OCI-LY3 (cell line): ENCODE measurements at regions not wholly inside any gene's neighbourhood (a gene's known extent, or its start where the extent isn't known, plus 50 kb on each side); places are given as distances from the start of the nearest gene placed in this dataset.

ENCODE experiments used
- H2AFZ ChIP-seq: fragments of 200-600, 300-600 bp; shearing (Covaris generic); 2 replicates; pipeline ENCODE4 v1.6.0; 2014; ENCODE audit warnings: antibody characterized with exemption, low read depth, low read length
- H3K27ac ChIP-seq: fragments of 200-600, 300-600 bp; sonication (generic); 2 replicates; pipeline ENCODE4 v1.5.1; 2014; ENCODE audit warnings: mild to moderate bottlenecking, low read length, moderate library complexity, mixed read lengths
- H3K27me3 ChIP-seq: fragments of 200-600, 300-600 bp; sonication (generic); 2 replicates; pipeline ENCODE4 v1.6.1; 2014; ENCODE audit warnings: low read depth, low read length, mixed read lengths
- H3K36me3 ChIP-seq: fragments of 200-600, 300-600 bp; sonication (generic); replicated peaks from 2 replicates; pipeline ENCODE3; 2014; ENCODE audit warnings: low read depth, low read length, mixed read lengths
- H3K4me1 ChIP-seq: fragments of 300-600, 200-600 bp; sonication (generic); 2 replicates; pipeline ENCODE4 v1.6.1; 2014; ENCODE audit warnings: low read length, mixed read lengths
- H3K4me2 ChIP-seq: fragments of 200-600, 300-600 bp; sonication (generic); 2 replicates; pipeline ENCODE4 v1.6.1; 2014; ENCODE audit warnings: low read length, mixed read lengths
- H3K4me3 ChIP-seq: fragments of 300-600, 200-600 bp; sonication (generic); 2 replicates; pipeline ENCODE4 v1.5.1; 2014; ENCODE audit warnings: antibody characterized with exemption, mild to moderate bottlenecking, low read length, moderate library complexity
- H3K79me2 ChIP-seq: fragments of 300-600, 200-600 bp; shearing (Covaris generic); 2 replicates; pipeline ENCODE4 v1.6.1; 2014; ENCODE audit warnings: mild to moderate bottlenecking, low read length, mixed read lengths
- H3K9ac ChIP-seq: fragments of 300-600, 200-600 bp; shearing (Covaris generic); 2 replicates; pipeline ENCODE4 v1.6.0; 2014; ENCODE audit warnings: mild to moderate bottlenecking, low read length, moderate library complexity
- H3K9me3 ChIP-seq: fragments of 200-600, 300-600 bp; shearing (Covaris generic); 2 replicates; pipeline ENCODE4 v1.6.1; 2014; ENCODE audit warnings: low read length, mixed read lengths; ENCODE audit not compliant: insufficient read depth
- H4K20me1 ChIP-seq: fragments of 200-600, 300-600 bp; sonication (generic); 2 replicates; pipeline ENCODE4 v1.6.1; 2016; ENCODE audit warnings: low read length, mixed read lengths; ENCODE audit not compliant: insufficient read depth
- EZH2phosphoT487 ChIP-seq: fragments of 200-600 bp; shearing (Covaris generic); IDR thresholded peaks from 2 replicates; pipeline ENCODE4 v1.6.1; 2018; ENCODE audit warnings: antibody characterized with exemption, mixed run types, low read depth
- TF ChIP-seq, protein P1 (sequence below): fragments of 200-600, 300-600 bp; sonication (generic); IDR thresholded peaks from 2 replicates; pipeline ENCODE4 v1.5.1; 2014; ENCODE audit warnings: antibody characterized with exemption, low read length, low read depth

DNA sequence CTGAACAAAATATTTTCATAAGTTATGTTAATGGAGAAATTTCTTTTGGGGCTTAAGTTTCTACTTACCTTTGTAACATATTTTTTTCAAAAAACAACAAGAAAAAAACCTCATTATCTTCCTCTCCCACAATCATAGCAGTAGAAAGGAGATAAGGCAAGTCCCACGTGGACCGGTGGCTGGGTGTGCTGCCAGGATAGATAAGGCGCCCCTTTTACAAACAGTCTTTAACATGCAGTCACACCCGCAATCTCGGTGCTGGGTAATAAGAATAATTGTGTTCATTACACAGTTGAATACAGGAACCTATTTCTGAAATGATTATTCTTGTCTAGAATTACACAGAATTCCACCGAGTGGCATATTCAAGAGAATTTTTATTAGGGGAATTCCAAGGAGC lies 1202.3 kb downstream of the UQCRFS1 start:
- Histone ChIP-seq H3K4me2 (no peak overlapping the region), H2AFZ (no peak overlapping the region), H4K20me1 (no peaks in the 10 kb centered on the region)

DNA sequence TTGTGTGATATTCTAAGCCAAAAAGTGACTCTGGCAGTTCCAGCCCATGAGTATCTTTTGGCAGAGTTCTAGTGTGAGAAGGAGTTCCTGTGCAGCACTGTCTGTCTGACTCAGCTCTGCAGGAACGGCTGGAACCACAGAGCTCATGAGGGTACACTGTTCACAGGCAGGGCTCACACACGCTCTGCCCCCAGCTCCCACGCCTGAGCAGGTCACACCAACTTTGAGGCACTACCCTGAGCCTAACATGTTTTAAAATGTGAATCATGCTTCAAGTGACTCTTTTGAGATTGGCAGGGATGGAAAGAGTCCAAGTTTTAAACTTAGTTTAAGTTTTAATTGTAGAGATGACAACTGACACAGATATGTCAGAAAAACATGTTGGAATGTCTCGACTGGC lies 1203.3 kb downstream of the UQCRFS1 start:
- H3K36me3 ChIP-seq: no peaks in the 10 kb centered on the region
- no peaks in the 10 kb centered on the region for H4K20me1 ChIP-seq
- H3K27me3 ChIP-seq: no peaks in the 10 kb centered on the region
- H3K4me1 ChIP-seq: peaks cover 29% of the 10 kb centered on the region
- H3K79me2 ChIP-seq: no peaks in the 10 kb centered on the region
- H3K4me3 ChIP-seq: no peak overlapping the region
- H3K27ac ChIP-seq: no peak overlapping the region
- H3K4me2 ChIP-seq: no peak overlapping the region
- TF ChIP-seq, protein P1, sequence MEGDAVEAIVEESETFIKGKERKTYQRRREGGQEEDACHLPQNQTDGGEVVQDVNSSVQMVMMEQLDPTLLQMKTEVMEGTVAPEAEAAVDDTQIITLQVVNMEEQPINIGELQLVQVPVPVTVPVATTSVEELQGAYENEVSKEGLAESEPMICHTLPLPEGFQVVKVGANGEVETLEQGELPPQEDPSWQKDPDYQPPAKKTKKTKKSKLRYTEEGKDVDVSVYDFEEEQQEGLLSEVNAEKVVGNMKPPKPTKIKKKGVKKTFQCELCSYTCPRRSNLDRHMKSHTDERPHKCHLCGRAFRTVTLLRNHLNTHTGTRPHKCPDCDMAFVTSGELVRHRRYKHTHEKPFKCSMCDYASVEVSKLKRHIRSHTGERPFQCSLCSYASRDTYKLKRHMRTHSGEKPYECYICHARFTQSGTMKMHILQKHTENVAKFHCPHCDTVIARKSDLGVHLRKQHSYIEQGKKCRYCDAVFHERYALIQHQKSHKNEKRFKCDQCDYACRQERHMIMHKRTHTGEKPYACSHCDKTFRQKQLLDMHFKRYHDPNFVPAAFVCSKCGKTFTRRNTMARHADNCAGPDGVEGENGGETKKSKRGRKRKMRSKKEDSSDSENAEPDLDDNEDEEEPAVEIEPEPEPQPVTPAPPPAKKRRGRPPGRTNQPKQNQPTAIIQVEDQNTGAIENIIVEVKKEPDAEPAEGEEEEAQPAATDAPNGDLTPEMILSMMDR: no peak
- no peak for TF ChIP-seq EZH2phosphoT487
- no peak overlapping the region for H3K9ac ChIP-seq
- H3K9me3 ChIP-seq: no peaks in the 10 kb centered on the region
- H2AFZ ChIP-seq: no peak overlapping the region

More for the DNA sequence above, 1202.3 kb downstream of the UQCRFS1 start:
- no peaks in the 10 kb centered on the region for H3K36me3 ChIP-seq
- no peaks in the 10 kb centered on the region for H3K27me3 ChIP-seq
- H3K4me1 ChIP-seq: peaks cover 39% of the 10 kb centered on the region
- TF ChIP-seq, protein P1: no peak
- TF ChIP-seq EZH2phosphoT487: no peak
- H3K9me3 ChIP-seq: no peaks in the 10 kb centered on the region
- H3K27ac ChIP-seq: no peak overlapping the region
- H3K9ac ChIP-seq: no peak overlapping the region
- H3K4me3 ChIP-seq: no peak overlapping the region
- no peaks in the 10 kb centered on the region for H3K79me2 ChIP-seq

DNA sequence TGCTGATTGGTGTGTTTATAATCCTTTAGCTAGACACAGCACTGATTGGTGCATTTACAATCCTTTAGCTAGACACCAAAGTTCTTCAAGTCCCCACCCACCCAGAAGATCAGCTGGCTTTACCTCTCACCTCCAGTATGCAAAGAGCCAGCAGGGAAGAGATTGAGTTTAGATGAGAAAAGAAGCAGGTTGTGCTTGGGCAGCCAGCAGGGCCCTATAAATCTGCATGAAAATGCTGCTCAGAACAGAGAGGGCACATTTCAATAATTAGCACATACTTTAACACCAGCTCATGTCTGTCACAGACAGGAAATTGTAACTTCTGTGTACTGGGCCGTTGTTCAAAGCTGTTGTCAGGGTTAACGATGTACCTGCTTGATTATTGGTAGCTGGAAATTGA lies 1204.3 kb downstream of the UQCRFS1 start:
- Histone ChIP-seq H3K79me2 (no peaks in the 10 kb centered on the region), H3K4me3 (no peak overlapping the region), H3K27me3 (peaks cover 2% of the 10 kb centered on the region; the same call in 1 of the 2 replicates), H3K9me3 (no peaks in the 10 kb centered on the region), H3K4me1 (peaks cover 19% of the 10 kb centered on the region), H4K20me1 (no peaks in the 10 kb centered on the region), H3K36me3 (no peaks in the 10 kb centered on the region), H3K27ac (no peak overlapping the region), H3K4me2 (no peak overlapping the region), H2AFZ (no peak overlapping the region), H3K9ac (no peak overlapping the region)
- TF ChIP-seq EZH2phosphoT487: no peak
- TF ChIP-seq, protein P1: no peak

DNA sequence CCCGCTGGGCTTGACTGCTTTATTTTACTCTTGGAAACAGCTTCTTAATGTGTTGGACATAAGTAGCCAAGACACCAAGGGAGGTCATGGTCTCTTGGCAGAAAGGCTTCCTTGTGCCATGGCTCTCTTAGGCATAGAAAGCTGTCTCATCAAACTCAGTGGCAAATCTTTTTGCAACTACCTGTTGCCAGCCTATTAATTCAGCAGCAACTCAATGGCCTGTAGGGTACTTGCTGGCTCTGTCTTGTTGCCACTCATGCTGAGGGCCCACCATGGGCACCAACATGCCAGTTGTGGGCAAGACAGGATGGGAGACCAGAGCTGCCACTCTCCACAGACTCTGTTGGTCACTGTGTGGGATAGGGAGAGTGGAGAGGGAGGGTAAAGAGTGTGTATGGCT lies 1209.4 kb downstream of the UQCRFS1 start:
- Histone ChIP-seq H3K9ac (no peak overlapping the region), H3K4me3 (no peak overlapping the region), H3K9me3 (no peaks in the 10 kb centered on the region), H4K20me1 (no peaks in the 10 kb centered on the region), H3K27me3 (peaks cover 2% of the 10 kb centered on the region; the same call in 1 of the 2 replicates), H3K79me2 (no peaks in the 10 kb centered on the region), H3K4me2 (no peak overlapping the region), H3K36me3 (no peaks in the 10 kb centered on the region), H3K4me1 (no peaks in the 10 kb centered on the region), H2AFZ (no peak overlapping the region), H3K27ac (no peak overlapping the region)
- TF ChIP-seq, protein P1: no peak
- no peak for TF ChIP-seq EZH2phosphoT487
